Mucosa of descending colon (tissue), 3 donors: ENCODE measurements at regions not wholly inside any gene's neighbourhood (a gene's known extent, or its start where the extent isn't known, plus 50 kb on each side); places are given as distances from the start of the nearest gene placed in this dataset.

Experiments
- ATAC-seq: fragments of 200-7000 bp; cut with Tn5 transposase; one replicate; pipeline ENCODE4 v1.9.1; 2020; ENCODE audit warnings: mild to moderate bottlenecking, moderate library complexity
- DNase-seq, 3 donors: peaks; one replicate each; pipeline ENCODE4 v3.0.0-alpha.2; 2020
- H3K36me3 ChIP-seq: fragments of 200-600 bp; one replicate; pipeline ENCODE4 v1.8.0; 2021; ENCODE audit warnings: low read depth, mild to moderate bottlenecking
- H3K4me1 ChIP-seq: fragments of 200-600 bp; one replicate; pipeline ENCODE4 v1.8.0; 2021; ENCODE audit warnings: low read depth, mild to moderate bottlenecking
- H3K4me3 ChIP-seq: fragments of 200-600 bp; one replicate; pipeline ENCODE4 v1.8.0; 2021; ENCODE audit warnings: mild to moderate bottlenecking
- H3K9me3 ChIP-seq: fragments of 200-600 bp; one replicate; pipeline ENCODE4 v1.8.0; 2021; ENCODE audit warnings: mild to moderate bottlenecking
- CTCF ChIP-seq: fragments of 200-600 bp; IDR thresholded peaks from one replicate; pipeline ENCODE4 v1.8.0; 2022; ENCODE audit warnings: antibody characterized with exemption, mild to moderate bottlenecking
- intact Hi-C, 2 donors: fragments of 100-400 bp; cut with DNase I in 1 of 2; cut with micrococcal nuclease in 1 of 2; formaldehyde crosslinking; loops; one replicate each; pipeline versions ENCODE4 v1.11.0 to v1.11.1; 2022; cut with DNase I, micrococcal nuclease
- donor health status: DM: no; HTN: no; CAD: no; lungs with moderate emphysema.
- donor health status: DM: no; HTN: no; CAD: no.
- donor health status: DM: no; HTN: yes; CAD: no.

GRCh38 chr14:95442016-95442632, 74.3 kb downstream of the SYNE3 start:
- Histone ChIP-seq H3K4me3 (no peak overlapping the region), H3K4me1 (peaks cover 9% of the 10 kb centered on the region), H3K9me3 (no peaks in the 10 kb centered on the region), H3K36me3 (no peaks in the 10 kb centered on the region)
- intact Hi-C loops, result loop anchor here (5.0 to 10.0 kb wide), 3 partner anchors 85 to 553 kb away; no protein-coding TSS in a partner anchor
- no peak for DNase-seq
- no peak for TF ChIP-seq CTCF
- ATAC-seq, result no peak

DNA sequence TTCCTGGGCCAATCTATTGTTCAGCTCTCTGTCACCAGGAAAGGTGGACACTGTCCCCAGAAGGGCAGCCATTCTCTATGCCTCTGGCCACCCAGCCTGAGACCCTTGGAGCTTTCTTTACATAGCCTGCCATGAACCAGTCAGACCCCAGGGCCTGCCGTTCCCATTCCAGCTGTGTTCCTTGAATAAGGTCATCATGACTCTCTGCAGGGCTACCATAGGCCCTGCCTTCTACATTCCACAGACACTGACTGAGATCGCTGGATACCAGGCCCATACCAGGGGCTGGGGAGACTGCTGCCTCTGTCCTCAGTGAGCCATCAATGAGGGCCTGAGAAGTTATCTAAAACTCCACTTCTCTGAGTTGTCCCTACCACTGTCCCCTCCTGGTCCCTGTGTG, 75.5 kb downstream of the SYNE3 start:
- Histone ChIP-seq H3K9me3 (no peaks in the 10 kb centered on the region), H3K4me3 (no peak overlapping the region), H3K4me1 (peaks cover 9% of the 10 kb centered on the region), H3K36me3 (no peaks in the 10 kb centered on the region)
- ATAC-seq (no peak), DNase-seq (no peak)
- no peak for TF ChIP-seq CTCF
- intact Hi-C loops, result loop anchor here (5.0 to 10.0 kb wide), 3 partner anchors 86 to 554 kb away; no protein-coding TSS in a partner anchor

DNA sequence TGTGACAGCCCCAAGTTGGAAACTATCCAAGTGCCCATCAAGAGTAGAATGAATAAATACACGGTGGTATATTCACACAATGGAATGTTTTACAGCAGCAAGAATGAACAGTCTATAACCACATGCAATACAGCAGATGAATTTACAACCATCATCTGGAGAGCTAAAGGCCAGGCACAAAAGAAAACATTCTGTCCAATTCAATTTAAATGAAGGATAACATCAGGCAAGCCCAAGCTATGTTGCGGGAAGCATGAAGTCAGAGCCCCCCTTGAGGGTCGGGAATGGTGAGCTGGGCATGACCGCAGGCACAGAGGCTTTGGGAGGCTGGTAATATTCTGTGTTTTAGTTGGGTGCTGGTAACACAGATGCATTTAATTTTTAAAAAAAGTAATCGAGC, 76.0 kb downstream of the SYNE3 start:
- Histone ChIP-seq H3K4me1 (peaks cover 9% of the 10 kb centered on the region), H3K4me3 (no peak overlapping the region), H3K9me3 (no peaks in the 10 kb centered on the region), H3K36me3 (no peaks in the 10 kb centered on the region)
- DNase-seq (no peak), ATAC-seq (no peak)
- intact Hi-C loops, result loop anchor here (5.0 to 10.0 kb wide), 3 partner anchors 87 to 554 kb away; no protein-coding TSS in a partner anchor
- no peak for TF ChIP-seq CTCF

DNA sequence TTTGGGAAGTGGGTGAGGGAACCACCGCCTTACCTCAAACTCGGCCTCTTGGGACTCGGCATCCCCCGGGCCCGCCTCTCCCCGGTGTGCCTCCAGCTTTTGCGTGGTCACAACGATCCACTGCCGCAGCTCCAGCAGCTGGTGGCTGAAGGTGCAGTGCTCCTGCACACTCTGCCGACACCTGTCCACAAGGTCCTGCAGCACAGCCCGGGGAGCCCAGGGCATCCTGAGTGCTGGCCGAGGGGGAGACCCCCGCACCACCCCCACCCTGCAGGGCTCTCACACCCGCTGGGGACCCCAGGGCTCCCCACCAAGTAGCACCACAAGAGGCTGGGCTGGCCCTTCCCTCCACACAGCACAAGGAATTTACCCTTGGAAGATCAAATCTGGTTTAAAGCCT, 76.6 kb downstream of the SYNE3 start:
- no peak for TF ChIP-seq CTCF
- no peaks in the 10 kb centered on the region for H3K36me3 ChIP-seq
- H3K9me3 ChIP-seq, result no peaks in the 10 kb centered on the region
- no peak for DNase-seq
- peaks cover 7% of the 10 kb centered on the region for H3K4me1 ChIP-seq
- H3K4me3 ChIP-seq, result no peak overlapping the region
- no peak for ATAC-seq
- intact Hi-C loops, result loop anchor here (5.0 to 10.0 kb wide), 3 partner anchors 87 to 555 kb away; no protein-coding TSS in a partner anchor

DNA sequence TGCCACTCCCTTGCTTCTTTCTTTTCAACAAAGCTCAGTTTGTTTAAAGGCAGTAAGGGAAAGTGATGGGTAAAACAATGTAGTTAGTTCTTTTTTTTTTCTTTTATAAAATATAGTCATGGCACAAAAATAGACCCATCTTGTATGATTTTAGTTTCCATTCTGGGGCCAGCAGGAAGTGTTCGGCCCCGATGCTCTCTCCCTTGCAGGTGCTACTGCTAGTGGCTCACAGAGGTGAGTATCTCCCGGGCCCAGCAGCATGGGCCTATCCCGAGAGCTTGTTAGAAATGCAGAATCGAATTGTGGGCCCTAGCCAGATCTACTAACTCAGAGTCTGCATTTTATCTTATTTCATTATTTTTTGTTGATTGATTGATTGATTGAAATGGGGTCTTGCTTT, 78.7 kb downstream of the SYNE3 start:
- H3K4me1 ChIP-seq, result no peaks in the 10 kb centered on the region
- TF ChIP-seq CTCF, result no peak
- no peaks in the 10 kb centered on the region for H3K9me3 ChIP-seq
- ATAC-seq (no peak), DNase-seq (no peak)
- no peaks in the 10 kb centered on the region for H3K36me3 ChIP-seq
- H3K4me3 ChIP-seq, result no peak overlapping the region
- intact Hi-C loops, result no loop called here
